GM12891 (cell line): ENCODE measurements at regions not wholly inside any gene's neighbourhood (a gene's known extent, or its start where the extent isn't known, plus 50 kb on each side); places are given as distances from the start of the nearest gene placed in this dataset.
"Not testable (repeated sequence)": the region's sequence is repeated elsewhere in the genome, so short reads cannot be mapped to it uniquely, and the experiment has no call there.

Experiments
- DNase-seq: peaks from one replicate; pipeline ENCODE4 v3.0.0; 2011; ENCODE audit warnings: low spot score; ENCODE audit not compliant: insufficient read length
- FAIRE-seq: peaks from 2 replicates; lab custom pipeline; 2011; peaks lifted over from hg19 to GRCh38; lab: Jason Lieb, UNC
- PAX5 ChIP-seq: IDR thresholded peaks from 2 replicates; pipeline ENCODE4 v1.6.1; 2011; ENCODE audit warnings: low read length, moderate library complexity, mild to moderate bottlenecking; ENCODE audit not compliant: insufficient read depth, severe bottlenecking
- POLR2A ChIP-seq: IDR thresholded peaks from 2 replicates; pipeline ENCODE4 v1.6.1; 2011; ENCODE audit warnings: low read depth, low read length, control low read depth
- POLR2AphosphoS5 ChIP-seq: IDR thresholded peaks from 2 replicates; pipeline ENCODE4 v1.6.1; 2011; ENCODE audit warnings: low read depth, low read length, control low read depth
- POU2F2 ChIP-seq: IDR thresholded peaks from 2 replicates; pipeline ENCODE4 v1.6.1; 2011; ENCODE audit warnings: low read depth, mild to moderate bottlenecking, control low read depth, low read length, moderate library complexity
- SPI1 ChIP-seq: IDR thresholded peaks from 2 replicates; pipeline ENCODE4 v1.6.1; 2011; ENCODE audit warnings: low read depth, low read length, control low read depth
- TAF1 ChIP-seq: IDR thresholded peaks from 2 replicates; pipeline ENCODE4 v1.6.1; 2011; ENCODE audit warnings: low read depth, low read length, control low read depth

GRCh38 chr4:188780028-188780427 lies 640.8 kb downstream of the TRIML1 start:
- FAIRE-seq (no peak), DNase-seq (no peak)
- TF ChIP-seq PAX5 (no peak), POU2F2 (no peak), SPI1 (no peak), TAF1 (no peak), POLR2AphosphoS5 (no peak), POLR2A (no peak)

DNA sequence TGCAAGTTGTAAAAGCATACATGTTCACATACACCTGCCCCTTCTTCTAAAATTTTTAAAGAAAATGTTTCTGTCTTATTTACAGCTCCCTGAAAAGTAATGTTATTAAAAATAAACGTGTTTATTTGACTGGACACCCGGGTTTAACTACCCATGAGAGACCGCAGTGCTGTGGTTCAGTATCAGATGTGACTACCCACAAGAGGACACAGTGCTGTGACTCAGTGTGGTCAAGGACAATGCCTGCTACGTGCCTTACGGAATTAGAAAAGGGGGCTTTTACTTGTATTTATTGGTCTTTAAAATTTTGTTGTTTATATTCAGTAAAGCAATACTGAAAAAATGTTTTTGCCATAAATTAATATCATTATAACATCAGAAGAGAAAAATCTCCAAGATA lies 641.4 kb downstream of the TRIML1 start:
- FAIRE-seq (no peak), DNase-seq (no peak)
- TF ChIP-seq POU2F2 (no peak), PAX5 (no peak), POLR2A (no peak), TAF1 (no peak), SPI1 (no peak), POLR2AphosphoS5 (no peak)

- TF ChIP-seq PAX5, result no peak
- TF ChIP-seq TAF1, result no peak
- no peak for TF ChIP-seq POLR2A
- TF ChIP-seq POU2F2, result no peak
- no peak for TF ChIP-seq POLR2AphosphoS5
- no peak for TF ChIP-seq SPI1
- DNase-seq (no peak), FAIRE-seq (no peak)
These were observed 642.4 kb downstream of the TRIML1 start for GRCh38 chr4:188781655-188782054.

GRCh38 chr4:188783175-188783574 lies 643.9 kb downstream of the TRIML1 start:
- no peak for FAIRE-seq
- TF ChIP-seq POLR2AphosphoS5 (no peak), PAX5 (no peak), POU2F2 (no peak), TAF1 (no peak)

DNA sequence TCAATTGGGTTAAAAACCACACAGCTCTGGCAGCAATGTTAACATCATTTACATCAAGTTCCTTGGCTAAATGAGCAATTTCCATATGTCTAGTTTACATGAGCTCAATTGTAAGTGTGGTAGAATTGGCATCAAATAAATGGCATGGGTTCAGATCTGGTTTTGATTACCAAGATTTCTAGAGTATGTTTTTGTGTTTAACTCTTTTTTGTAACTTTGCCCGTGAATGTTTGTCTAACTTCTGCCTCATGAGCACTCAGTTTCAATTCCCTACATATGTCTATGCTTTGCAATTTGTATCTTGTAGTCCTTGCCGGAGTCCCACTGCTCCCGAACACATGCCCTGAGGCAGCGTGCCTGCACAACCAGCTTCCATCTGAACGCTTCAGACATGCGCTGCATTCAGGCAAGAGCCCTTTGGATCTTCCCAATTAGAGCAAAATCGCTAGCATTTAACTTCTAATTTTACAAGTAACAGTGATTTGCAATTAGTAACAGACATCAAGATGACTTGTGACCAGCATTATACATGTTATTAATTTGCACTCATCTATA lies 644.4 kb downstream of the TRIML1 start:
- FAIRE-seq, result no peak
- TF ChIP-seq POLR2A, result no peak
- TF ChIP-seq PAX5, result no peak
- TF ChIP-seq SPI1, result no peak
- no peak for TF ChIP-seq TAF1
- no peak for TF ChIP-seq POU2F2
- no peak for TF ChIP-seq POLR2AphosphoS5
- no peak for DNase-seq

More at GRCh38 chr4:188783175-188783574, 643.9 kb downstream of the TRIML1 start:
- no peak for DNase-seq

DNA sequence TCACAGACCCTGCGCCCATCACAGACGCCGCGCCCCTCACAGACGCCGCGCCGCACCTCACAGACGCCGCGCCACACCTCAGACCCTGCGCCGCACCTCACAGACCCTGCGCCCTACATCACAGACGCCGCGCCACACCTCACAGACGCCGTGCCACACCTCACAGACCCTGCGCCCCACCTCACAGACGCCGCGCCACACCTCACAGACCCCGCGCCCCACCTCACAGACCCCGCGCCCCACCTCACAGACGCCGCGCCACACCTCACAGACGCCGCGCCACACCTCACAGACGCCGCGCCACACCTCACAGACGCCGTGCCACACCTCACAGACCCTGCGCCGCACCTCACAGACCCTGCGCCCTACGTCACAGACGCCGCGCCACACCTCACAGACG lies 657.4 kb downstream of the TRIML1 start:
- not testable (repeated sequence) for DNase-seq, FAIRE-seq

DNA sequence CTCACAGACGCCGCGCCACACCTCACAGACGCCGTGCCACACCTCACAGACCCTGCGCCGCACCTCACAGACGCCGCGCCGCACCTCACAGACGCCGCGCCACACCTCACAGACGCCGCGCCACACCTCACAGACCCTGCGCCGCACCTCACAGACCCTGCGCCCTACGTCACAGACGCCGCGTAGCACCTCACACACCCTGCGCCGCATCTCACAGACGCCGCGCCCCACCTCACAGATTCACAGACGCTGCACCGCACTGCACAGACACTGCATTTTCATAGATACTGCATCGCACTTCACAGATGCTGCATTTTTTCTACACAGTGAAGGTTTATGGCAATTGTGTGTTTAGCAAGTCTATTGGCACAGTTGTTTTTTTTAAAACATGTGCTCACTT lies 657.8 kb downstream of the TRIML1 start:
- FAIRE-seq, DNase-seq: not testable (repeated sequence)

DNA sequence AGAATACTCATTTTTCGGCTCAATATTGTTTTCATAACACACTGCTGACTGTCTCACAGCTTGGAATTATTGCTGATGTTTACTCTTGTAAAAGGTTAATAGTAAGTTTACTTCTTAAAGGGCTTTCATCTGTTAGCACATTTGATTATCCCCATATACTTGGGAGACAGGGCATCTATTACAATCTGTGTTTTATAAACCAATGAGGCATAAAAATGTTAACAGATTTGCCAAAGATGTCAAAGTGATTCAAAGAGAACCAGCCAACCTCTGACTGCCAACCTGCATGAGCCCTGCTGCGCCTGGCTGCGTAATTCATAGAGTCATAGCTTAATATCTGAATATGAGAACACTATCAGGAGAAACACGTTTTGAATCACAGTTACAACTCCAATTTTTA lies 665.6 kb downstream of the TRIML1 start:
- no peak for FAIRE-seq
- TF ChIP-seq POLR2A (no peak), POLR2AphosphoS5 (no peak), SPI1 (no peak), PAX5 (no peak), POU2F2 (no peak), TAF1 (no peak)
- no peak for DNase-seq

DNA sequence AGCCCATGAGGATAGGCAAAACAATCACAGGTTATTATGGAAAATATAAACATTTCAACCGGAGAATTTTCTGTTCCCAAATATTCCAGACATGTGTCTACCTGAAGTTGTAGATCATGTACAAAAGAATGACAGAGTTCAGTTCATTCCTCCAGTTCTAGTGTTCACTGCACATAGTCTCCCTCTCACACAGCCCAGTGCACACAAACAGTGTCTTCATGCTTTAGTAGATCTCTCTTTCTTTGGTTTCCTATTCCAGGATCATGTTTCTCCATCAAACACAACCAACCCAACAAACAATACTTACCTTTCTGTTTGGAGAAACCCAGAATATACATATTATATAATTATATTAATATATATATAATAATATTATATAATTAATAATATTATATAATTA lies 671.9 kb downstream of the TRIML1 start:
- TF ChIP-seq POU2F2 (no peak), POLR2AphosphoS5 (no peak), SPI1 (no peak), PAX5 (no peak), TAF1 (no peak), POLR2A (no peak)
- DNase-seq, result no peak

GRCh38 chr4:188812644-188813043 lies 673.4 kb downstream of the TRIML1 start:
- no peak for DNase-seq
- TF ChIP-seq POLR2A, result no peak
- TF ChIP-seq POLR2AphosphoS5, result no peak
- TF ChIP-seq SPI1, result no peak
- no peak for TF ChIP-seq TAF1
- no peak for FAIRE-seq

More for the DNA sequence above, 671.9 kb downstream of the TRIML1 start:
- no peak for FAIRE-seq

DNA sequence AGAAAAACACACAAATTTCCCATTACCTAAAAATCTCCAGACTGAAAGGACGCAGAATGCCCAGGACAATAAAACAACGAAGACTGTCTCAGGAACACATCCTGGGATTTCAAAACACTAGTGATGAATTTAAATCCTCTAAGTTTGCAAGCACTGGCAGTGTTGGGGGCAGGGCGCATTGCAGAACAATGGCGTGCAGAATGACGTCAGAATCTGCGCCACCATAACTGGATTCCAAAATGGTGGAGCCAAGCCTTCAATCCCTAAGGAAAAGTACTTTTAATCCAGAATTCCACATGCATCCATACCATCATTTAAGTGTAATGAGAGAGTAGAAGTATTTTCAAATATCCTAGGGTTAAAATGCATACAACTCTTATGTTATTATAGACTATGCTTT lies 679.1 kb downstream of the TRIML1 start:
- FAIRE-seq, result no peak
- TF ChIP-seq SPI1 (no peak), POLR2AphosphoS5 (no peak), TAF1 (no peak), POLR2A (no peak)
- DNase-seq, result no peak
